Endothelial cell of umbilical vein (primary cell): ENCODE measurements at regions not wholly inside any gene's neighbourhood (a gene's known extent, or its start where the extent isn't known, plus 50 kb on each side); places are given as distances from the start of the nearest gene placed in this dataset.

ENCODE experiments used
- BruUV-seq: library from RNA; stranded (reverse); fragments of 400-500 nt; replicated peaks from 2 replicates; lab custom pipeline; 2021; lab: Mats Ljungman, UMichigan
- CTCF ChIA-PET: fragments of 300-600, 350-600 bp; sonication (Branson Sonifier 250); formaldehyde crosslinking; loops from one replicate; lab custom pipeline; 2021; ENCODE audit warnings: antibody characterized with exemption, inconsistent platforms; lab: Charles Lee
- POLR2A ChIA-PET: fragments of 300-600, 350-600 bp; sonication (Branson Sonifier 250); formaldehyde crosslinking; loops from one replicate; lab custom pipeline; 2021; ENCODE audit warnings: antibody characterized with exemption, inconsistent platforms; lab: Charles Lee
- DNase-seq: peaks from one replicate; pipeline ENCODE4 v3.0.0-alpha.2; 2011; ENCODE audit warnings: low read depth, low spot score
- FAIRE-seq: peaks from 2 replicates; lab custom pipeline; 2011; peaks lifted over from hg19 to GRCh38; lab: Jason Lieb, UNC
- H2AFZ ChIP-seq: 2 replicates; pipeline ENCODE4 v1.6.0; 2012; ENCODE audit warnings: low read depth, low read length, control low read depth, inconsistent platforms
- H3K27ac ChIP-seq: 2 replicates; pipeline ENCODE4 v1.5.1; 2011; ENCODE audit warnings: low read depth, mild to moderate bottlenecking, control low read depth, low read length, moderate library complexity; ENCODE audit not compliant: insufficient read depth
- H3K27me3 ChIP-seq, 2 experiments: 2 replicates each; pipeline versions ENCODE4 v1.6.0 to v1.6.1; 2011; ENCODE audit warnings: low read length in 2 of 2, mixed read lengths in 1 of 2; ENCODE audit not compliant: control insufficient read depth in 2 of 2, insufficient read depth in 2 of 2
- H3K36me3 ChIP-seq, 2 experiments: 2 replicates in 1 of 2; 3 replicates in 1 of 2; pipeline ENCODE4 v1.5.1; 2011; ENCODE audit warnings: low read length in 2 of 2, mild to moderate bottlenecking in 1 of 2, moderate library complexity in 1 of 2; ENCODE audit not compliant: control insufficient read depth in 2 of 2, insufficient read depth in 2 of 2; ENCODE audit errors: extremely low read depth in 1 of 2
- H3K4me1 ChIP-seq: 3 replicates; pipeline ENCODE4 v1.5.1; 2011; ENCODE audit warnings: mild to moderate bottlenecking, low read length; ENCODE audit not compliant: control insufficient read depth, insufficient read depth; ENCODE audit errors: extremely low read depth
- H3K4me2 ChIP-seq: 2 replicates; pipeline ENCODE4 v1.6.1; 2011; ENCODE audit warnings: low read length, control low read depth, mixed read lengths; ENCODE audit not compliant: insufficient read depth
- H3K4me3 ChIP-seq, 3 experiments: fragments of 200-600 bp in 1 of 3; sonication (generic), shearing (Covaris generic) in 1 of 3; replicated peaks in 1 of 3; 2 replicates each; pipeline ENCODE4 v1.5.1; 2011 to 2016; ENCODE audit warnings: control low read depth in 3 of 3, low read length in 3 of 3, mild to moderate bottlenecking in 2 of 3, inconsistent platforms in 1 of 3, low read depth in 1 of 3, moderate library complexity in 1 of 3; ENCODE audit not compliant: insufficient read depth in 1 of 3
- H3K79me2 ChIP-seq: 2 replicates; pipeline ENCODE4 v1.6.0; 2012; ENCODE audit warnings: low read length, inconsistent platforms; ENCODE audit not compliant: control insufficient read depth, insufficient read depth
- H3K9ac ChIP-seq: replicated peaks from 2 replicates; pipeline ENCODE3; 2011; ENCODE audit warnings: low read length, control low read depth; ENCODE audit not compliant: insufficient read depth; ENCODE audit errors: extremely low read depth
- H3K9me1 ChIP-seq: replicated peaks from 3 replicates; pipeline ENCODE4 v1.6.0; 2011; ENCODE audit warnings: mild to moderate bottlenecking, low read length; ENCODE audit not compliant: control insufficient read depth, insufficient read depth; ENCODE audit errors: extremely low read depth
- H3K9me3 ChIP-seq: replicated peaks from 2 replicates; pipeline ENCODE4 v1.5.1; 2012; ENCODE audit warnings: low read length, inconsistent platforms; ENCODE audit not compliant: control insufficient read depth, insufficient read depth
- H4K20me1 ChIP-seq: replicated peaks from 2 replicates; pipeline ENCODE3; 2011; ENCODE audit warnings: mild to moderate bottlenecking, low read length; ENCODE audit not compliant: control insufficient read depth, insufficient read depth; ENCODE audit errors: extremely low read depth
- EZH2 ChIP-seq: IDR thresholded peaks from 2 replicates; pipeline ENCODE4 v1.6.1; 2012; ENCODE audit warnings: borderline replicate concordance, low read depth, mild to moderate bottlenecking, moderate library complexity, low read length, inconsistent platforms; ENCODE audit not compliant: severe bottlenecking
- FOS ChIP-seq: IDR thresholded peaks from 2 replicates; pipeline ENCODE4 v1.6.1; 2011; ENCODE audit warnings: mild to moderate bottlenecking, low read length, moderate library complexity, borderline replicate concordance; ENCODE audit not compliant: insufficient read depth
- GATA2 ChIP-seq: IDR thresholded peaks from 2 replicates; pipeline ENCODE4 v1.7.0; 2011; ENCODE audit warnings: low read depth, mild to moderate bottlenecking, moderate library complexity, mixed read lengths, low read length; ENCODE audit not compliant: insufficient read length, insufficient read depth
- JUN ChIP-seq: IDR thresholded peaks from 2 replicates; pipeline ENCODE4 v1.6.1; 2011; ENCODE audit warnings: borderline replicate concordance, low read depth; ENCODE audit not compliant: insufficient read length, insufficient read depth
- MYC ChIP-seq: IDR thresholded peaks from one replicate; pipeline ENCODE4 v1.6.1; 2011; ENCODE audit warnings: mild to moderate bottlenecking, low read depth, low read length
- POLR2A ChIP-seq: IDR thresholded peaks from 2 replicates; pipeline ENCODE4 v1.6.1; 2012; ENCODE audit warnings: low read depth, mild to moderate bottlenecking, control low read depth, low read length
- POLR2AphosphoS5 ChIP-seq: IDR thresholded peaks from 2 replicates; pipeline ENCODE4 v1.6.1; 2012; ENCODE audit warnings: low read depth, mild to moderate bottlenecking, control low read depth, low read length, moderate library complexity; ENCODE audit not compliant: insufficient read depth
- dilution Hi-C: fragments of 300-500 bp; cut with MboI; formaldehyde crosslinking; loops from one replicate; pipeline ENCODE4 v1.15.0; 2019; ENCODE audit warnings: low sequenced_read_pairs; ENCODE audit not compliant: extremely low pct_ligation_motif_present
- intact Hi-C: fragments of 100-400 bp; cut with micrococcal nuclease; formaldehyde crosslinking; loops from one replicate; pipeline ENCODE4 v1.10.0; 2022
- TF ChIP-seq, protein P1 (sequence below): IDR thresholded peaks from 2 replicates; pipeline ENCODE4 v1.6.1; 2011; ENCODE audit not compliant: insufficient read depth, insufficient read length
- TF ChIP-seq, protein P2 (sequence below), 2 donors: IDR thresholded peaks; 1 replicate in 1 of 2; 2 replicates in 1 of 2; pipeline ENCODE4 v1.5.1; 2011; ENCODE audit warnings: low read length in 2 of 2, mild to moderate bottlenecking in 2 of 2, moderate library complexity in 2 of 2, control low read depth in 1 of 2, inconsistent platforms in 1 of 2, low read depth in 1 of 2; ENCODE audit not compliant: insufficient read depth in 1 of 2; ENCODE audit errors: extremely low read depth in 1 of 2

DNA sequence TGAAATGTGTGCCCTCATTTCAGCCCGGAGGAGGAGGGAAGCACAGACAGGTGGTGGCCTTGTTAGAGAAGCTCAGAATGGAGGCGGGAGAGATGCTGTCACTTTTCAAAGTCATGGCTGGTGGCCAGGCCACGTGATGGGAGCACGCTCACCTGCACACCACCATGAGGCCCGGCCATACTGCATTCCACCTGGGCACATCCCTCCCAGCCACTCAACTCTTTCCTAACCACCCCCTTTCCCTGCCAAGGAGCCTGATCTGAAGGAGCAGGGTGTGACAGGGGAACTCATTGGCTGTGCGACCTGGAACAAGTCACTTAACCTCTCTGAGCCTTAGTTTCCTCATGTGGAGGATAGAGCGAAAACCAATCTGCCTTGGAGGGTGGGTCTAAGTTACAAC lies 364.5 kb downstream of the CTTN start:
- intact Hi-C loops: no loop called here
- Histone ChIP-seq H3K9ac (no peak overlapping the region), H2AFZ (no peak overlapping the region), H3K4me1 (no peaks in the 10 kb centered on the region), H3K4me3 (no peak overlapping the region), H3K27me3 (no peaks in the 10 kb centered on the region), H3K36me3 (no peaks in the 10 kb centered on the region), H3K79me2 (no peaks in the 10 kb centered on the region), H3K9me3 (no peaks in the 10 kb centered on the region), H4K20me1 (no peaks in the 10 kb centered on the region), H3K4me2 (no peak overlapping the region), H3K27ac (no peak overlapping the region), H3K9me1 (no peaks in the 10 kb centered on the region)
- TF ChIP-seq, protein P1, sequence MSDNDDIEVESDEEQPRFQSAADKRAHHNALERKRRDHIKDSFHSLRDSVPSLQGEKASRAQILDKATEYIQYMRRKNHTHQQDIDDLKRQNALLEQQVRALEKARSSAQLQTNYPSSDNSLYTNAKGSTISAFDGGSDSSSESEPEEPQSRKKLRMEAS: no peak
- TF ChIP-seq MYC: no peak
- TF ChIP-seq FOS: no peak
- no peak for TF ChIP-seq GATA2
- TF ChIP-seq POLR2AphosphoS5: no peak
- TF ChIP-seq JUN: no peak
- TF ChIP-seq, protein P2, sequence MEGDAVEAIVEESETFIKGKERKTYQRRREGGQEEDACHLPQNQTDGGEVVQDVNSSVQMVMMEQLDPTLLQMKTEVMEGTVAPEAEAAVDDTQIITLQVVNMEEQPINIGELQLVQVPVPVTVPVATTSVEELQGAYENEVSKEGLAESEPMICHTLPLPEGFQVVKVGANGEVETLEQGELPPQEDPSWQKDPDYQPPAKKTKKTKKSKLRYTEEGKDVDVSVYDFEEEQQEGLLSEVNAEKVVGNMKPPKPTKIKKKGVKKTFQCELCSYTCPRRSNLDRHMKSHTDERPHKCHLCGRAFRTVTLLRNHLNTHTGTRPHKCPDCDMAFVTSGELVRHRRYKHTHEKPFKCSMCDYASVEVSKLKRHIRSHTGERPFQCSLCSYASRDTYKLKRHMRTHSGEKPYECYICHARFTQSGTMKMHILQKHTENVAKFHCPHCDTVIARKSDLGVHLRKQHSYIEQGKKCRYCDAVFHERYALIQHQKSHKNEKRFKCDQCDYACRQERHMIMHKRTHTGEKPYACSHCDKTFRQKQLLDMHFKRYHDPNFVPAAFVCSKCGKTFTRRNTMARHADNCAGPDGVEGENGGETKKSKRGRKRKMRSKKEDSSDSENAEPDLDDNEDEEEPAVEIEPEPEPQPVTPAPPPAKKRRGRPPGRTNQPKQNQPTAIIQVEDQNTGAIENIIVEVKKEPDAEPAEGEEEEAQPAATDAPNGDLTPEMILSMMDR (IDR thresholded peaks at IDR 0.05; ENCODE audit: extremely low read depth in 1 of 2, insufficient read depth in 1 of 2, low read depth in 1 of 2, low read length in 2 of 2): no peak
- TF ChIP-seq POLR2A: no peak
- TF ChIP-seq EZH2: no peak
- FAIRE-seq (no peak), DNase-seq (no peak)
- BruUV-seq: no TSS peak
- POLR2A ChIA-PET: no interaction called here
- CTCF ChIA-PET: no interaction called here
- dilution Hi-C loops: no loop called here
